Activated CD4-positive, alpha-beta T cell treated with anti-CD3 and anti-CD28 coated beads, Interleukin-2, amount 10 ng/mL, durations not matched to agents 7 days and 5 days (primary cell): ENCODE measurements at regions not wholly inside any gene's neighbourhood (a gene's known extent, or its start where the extent isn't known, plus 50 kb on each side); places are given as distances from the start of the nearest gene placed in this dataset.

Experiments
- CTCF ChIA-PET: fragments of 350-600 bp; sonication (Branson Sonifier 250); formaldehyde crosslinking; loops from one replicate; lab custom pipeline; 2021; ENCODE audit warnings: antibody characterized with exemption; lab: Charles Lee
- POLR2A ChIA-PET: fragments of 350-600 bp; sonication (Branson Sonifier 250); formaldehyde crosslinking; loops from one replicate; lab custom pipeline; 2021; ENCODE audit warnings: antibody characterized with exemption; lab: Charles Lee
- DNase-seq: peaks from one replicate; pipeline ENCODE4 v3.0.0-alpha.2; 2020
- H3K27ac Mint-ChIP-seq: one replicate; pipeline ENCODE4 v1.8.0; 2021; ENCODE audit warnings: mild to moderate bottlenecking, moderate library complexity, mixed read lengths
- H3K27me3 Mint-ChIP-seq: one replicate; pipeline ENCODE4 v1.8.0; 2021; ENCODE audit warnings: mixed read lengths
- H3K36me3 Mint-ChIP-seq: one replicate; pipeline ENCODE4 v1.8.0; 2021; ENCODE audit warnings: low read depth, mixed read lengths
- H3K4me1 Mint-ChIP-seq: one replicate; pipeline ENCODE4 v1.8.0; 2021; ENCODE audit warnings: mixed read lengths
- H3K4me3 Mint-ChIP-seq: one replicate; pipeline ENCODE4 v1.8.0; 2021; ENCODE audit warnings: mild to moderate bottlenecking, moderate library complexity, mixed read lengths
- H3K9me3 Mint-ChIP-seq: one replicate; pipeline ENCODE4 v1.8.0; 2021; ENCODE audit warnings: mixed read lengths

DNA sequence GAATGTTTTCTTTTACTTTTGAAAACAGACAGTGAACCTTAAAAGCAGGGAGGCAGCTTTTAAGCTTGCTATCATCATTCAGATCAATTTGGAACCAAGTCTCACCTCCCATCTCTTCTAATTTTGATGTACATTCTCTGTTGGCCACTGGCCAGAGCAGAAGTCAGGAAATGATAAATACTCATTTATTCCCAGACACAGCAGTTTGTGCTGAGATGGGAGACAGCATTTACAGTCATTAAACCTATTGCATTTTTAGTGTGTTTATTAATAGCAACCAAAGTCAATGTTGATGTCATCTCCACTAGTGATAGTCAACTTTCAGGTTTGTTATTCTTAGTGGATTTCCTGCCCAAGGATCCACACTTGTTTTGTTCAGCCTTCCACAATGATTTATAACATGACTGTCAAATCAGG is 320.0 kb upstream of the ATP2B1 start:
- Mint-ChIP-seq H3K9me3 (no peaks in the 10 kb centered on the region), H3K4me3 (no peak overlapping the region), H3K27ac (no peak overlapping the region), H3K36me3 (no peaks in the 10 kb centered on the region), H3K4me1 (peaks cover 9% of the 10 kb centered on the region), H3K27me3 (no peaks in the 10 kb centered on the region)
- ChIA-PET CTCF (no interaction called here), POLR2A (interaction anchor here (0.6 kb wide), 1 partner anchor 48 kb away, joined by 4 read pairs; no protein-coding TSS in a partner anchor)
- DNase-seq, result no peak

- Mint-ChIP-seq H3K36me3 (no peaks in the 10 kb centered on the region), H3K4me1 (peaks cover 9% of the 10 kb centered on the region), H3K4me3 (no peak overlapping the region), H3K9me3 (no peaks in the 10 kb centered on the region), H3K27ac (no peak overlapping the region), H3K27me3 (no peaks in the 10 kb centered on the region)
- ChIA-PET POLR2A (no interaction called here), CTCF (no interaction called here)
- no peak for DNase-seq
Measured at GRCh38 chr12:90027889-90028634, 319.4 kb upstream of the ATP2B1 start.

- no peak overlapping the region for H3K4me3 Mint-ChIP-seq
- H3K27ac Mint-ChIP-seq, result no peak overlapping the region
- CTCF ChIA-PET, result no interaction called here
- POLR2A ChIA-PET, result no interaction called here
- H3K9me3 Mint-ChIP-seq, result no peaks in the 10 kb centered on the region
- H3K36me3 Mint-ChIP-seq, result no peaks in the 10 kb centered on the region
- no peaks in the 10 kb centered on the region for H3K27me3 Mint-ChIP-seq
- DNase-seq, result no peak
- H3K4me1 Mint-ChIP-seq, result peaks cover 9% of the 10 kb centered on the region
Measured at GRCh38 chr12:90027041-90027440, 318.4 kb upstream of the ATP2B1 start.

GRCh38 chr12:90026516-90026915 is 317.9 kb upstream of the ATP2B1 start:
- ChIA-PET CTCF (no interaction called here), POLR2A (no interaction called here)
- H3K27ac Mint-ChIP-seq, result no peak overlapping the region
- no peaks in the 10 kb centered on the region for H3K27me3 Mint-ChIP-seq
- H3K4me1 Mint-ChIP-seq, result peaks cover 9% of the 10 kb centered on the region
- no peak overlapping the region for H3K4me3 Mint-ChIP-seq
- H3K36me3 Mint-ChIP-seq, result no peaks in the 10 kb centered on the region
- no peak for DNase-seq
- no peaks in the 10 kb centered on the region for H3K9me3 Mint-ChIP-seq

DNA sequence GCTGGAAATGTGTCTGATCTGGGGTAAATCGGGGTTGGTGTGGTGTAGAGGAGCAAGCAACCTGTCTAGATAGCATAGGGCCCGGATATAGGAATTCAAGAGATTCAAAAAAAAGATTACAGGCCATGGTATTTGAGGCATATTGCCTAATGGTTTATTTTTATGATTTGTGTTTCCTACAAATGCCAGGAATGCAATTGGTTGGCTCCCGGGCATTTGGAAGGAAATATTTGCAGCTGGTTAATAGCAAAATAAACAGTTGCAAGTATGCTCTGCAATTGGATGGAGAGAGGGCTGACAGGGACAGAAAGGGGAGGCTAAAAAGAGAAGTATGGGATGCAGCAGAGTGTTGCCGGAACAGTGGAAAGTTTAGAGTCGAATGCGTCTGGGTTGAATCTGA is 315.6 kb upstream of the ATP2B1 start:
- Mint-ChIP-seq H3K36me3 (no peaks in the 10 kb centered on the region), H3K9me3 (no peaks in the 10 kb centered on the region), H3K27ac (no peak overlapping the region), H3K27me3 (no peaks in the 10 kb centered on the region), H3K4me1 (peaks cover 9% of the 10 kb centered on the region), H3K4me3 (no peak overlapping the region)
- no peak for DNase-seq
- POLR2A ChIA-PET, result no interaction called here
- CTCF ChIA-PET, result interaction anchor here (0.6 to 1.2 kb wide), 2 partner anchors 11 to 36 kb away, joined by 3 read pairs; no protein-coding TSS in a partner anchor

GRCh38 chr12:90023207-90023900 is 314.7 kb upstream of the ATP2B1 start:
- Mint-ChIP-seq H3K9me3 (no peaks in the 10 kb centered on the region), H3K36me3 (no peaks in the 10 kb centered on the region), H3K27me3 (no peaks in the 10 kb centered on the region), H3K27ac (no peak overlapping the region), H3K4me3 (no peak overlapping the region), H3K4me1 (peaks cover 4% of the 10 kb centered on the region)
- ChIA-PET CTCF (interaction anchor here (0.6 to 1.2 kb wide), 2 partner anchors 10 to 37 kb away, joined by 3 read pairs; no protein-coding TSS in a partner anchor), POLR2A (no interaction called here)
- DNase-seq, result no peak

DNA sequence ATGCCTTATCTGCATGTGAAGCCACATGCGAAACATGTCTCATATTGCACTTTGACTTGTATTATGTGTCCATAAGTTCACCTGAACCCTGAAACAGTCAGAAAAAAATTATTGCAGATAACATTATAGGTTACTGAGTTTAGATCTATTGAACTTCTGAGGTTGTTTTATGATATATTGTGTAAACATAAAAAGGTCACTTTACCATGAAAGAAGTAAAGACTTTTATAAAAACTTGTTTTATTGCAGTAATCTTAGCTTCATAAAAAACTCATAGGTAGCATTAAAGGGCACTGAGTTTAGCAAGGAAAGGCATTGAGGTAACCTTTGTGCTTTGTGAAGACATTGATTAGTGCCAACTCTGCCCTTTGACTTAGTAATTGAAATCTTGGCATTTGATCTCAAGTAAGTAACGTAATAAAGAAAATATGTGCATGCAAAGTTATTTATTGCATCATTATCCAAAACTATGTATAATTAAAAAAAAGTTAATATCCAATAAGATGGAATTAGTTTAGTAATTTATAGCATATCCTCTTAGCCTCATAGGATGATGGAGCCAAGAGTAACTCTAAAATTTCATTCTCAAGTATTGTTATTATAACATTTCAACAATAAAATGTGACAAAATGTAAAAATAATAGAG is 313.3 kb upstream of the ATP2B1 start:
- Mint-ChIP-seq H3K27me3 (no peaks in the 10 kb centered on the region), H3K36me3 (no peaks in the 10 kb centered on the region), H3K4me3 (no peak overlapping the region), H3K27ac (no peak overlapping the region), H3K4me1 (no peaks in the 10 kb centered on the region), H3K9me3 (no peaks in the 10 kb centered on the region)
- no peak for DNase-seq
- CTCF ChIA-PET, result no interaction called here
- POLR2A ChIA-PET, result no interaction called here

DNA sequence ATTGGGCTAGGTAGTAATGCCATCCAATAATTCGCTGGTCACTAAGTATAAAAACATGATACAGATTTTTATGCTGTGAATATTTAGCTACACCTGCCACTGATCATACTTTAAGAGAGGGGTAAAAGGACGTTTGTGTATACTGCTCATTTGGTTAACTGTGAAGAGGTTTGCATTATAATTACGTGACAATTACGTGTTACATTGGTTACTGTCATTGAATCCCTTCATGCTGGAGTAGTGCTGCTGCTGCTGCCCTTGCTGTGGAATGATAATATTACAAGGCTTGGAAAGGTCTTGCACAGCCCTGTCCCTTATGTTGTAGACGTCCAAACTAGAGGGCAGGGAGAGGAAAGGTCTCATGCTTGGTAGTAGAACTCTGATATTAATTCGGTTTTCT is 312.2 kb upstream of the ATP2B1 start:
- no peaks in the 10 kb centered on the region for H3K9me3 Mint-ChIP-seq

GRCh38 chr12:90020436-90020835 is 311.8 kb upstream of the ATP2B1 start:
- ChIA-PET POLR2A (interaction anchor here (0.6 kb wide), 1 partner anchor 40 kb away, joined by 3 read pairs; no protein-coding TSS in a partner anchor), CTCF (interaction anchor here (1.4 kb wide), 1 partner anchor 222 kb away, joined by 3 read pairs; no protein-coding TSS in a partner anchor)
- DNase-seq, result no peak
- Mint-ChIP-seq H3K27me3 (no peaks in the 10 kb centered on the region), H3K4me3 (no peak overlapping the region), H3K27ac (no peak overlapping the region), H3K36me3 (no peaks in the 10 kb centered on the region), H3K4me1 (no peaks in the 10 kb centered on the region), H3K9me3 (no peaks in the 10 kb centered on the region)

More for the DNA sequence above, 312.2 kb upstream of the ATP2B1 start:
- H3K27me3 Mint-ChIP-seq, result no peaks in the 10 kb centered on the region
- CTCF ChIA-PET, result interaction anchor here (1.4 kb wide), 1 partner anchor 223 kb away, joined by 3 read pairs; no protein-coding TSS in a partner anchor
- H3K4me3 Mint-ChIP-seq, result no peak overlapping the region
- H3K4me1 Mint-ChIP-seq, result no peaks in the 10 kb centered on the region
- POLR2A ChIA-PET, result no interaction called here
- no peaks in the 10 kb centered on the region for H3K36me3 Mint-ChIP-seq
- DNase-seq, result no peak
- no peak overlapping the region for H3K27ac Mint-ChIP-seq

- Mint-ChIP-seq H3K36me3 (no peaks in the 10 kb centered on the region), H3K4me1 (no peaks in the 10 kb centered on the region), H3K27me3 (no peaks in the 10 kb centered on the region)
Measured at GRCh38 chr12:90020014-90020413, 311.4 kb upstream of the ATP2B1 start.

GRCh38 chr12:90017316-90017715 is 308.7 kb upstream of the ATP2B1 start:
- Mint-ChIP-seq H3K4me1 (no peaks in the 10 kb centered on the region), H3K27ac (no peak overlapping the region), H3K9me3 (no peaks in the 10 kb centered on the region)

More at GRCh38 chr12:90020014-90020413, 311.4 kb upstream of the ATP2B1 start:
- POLR2A ChIA-PET, result interaction anchor here (0.6 kb wide), 1 partner anchor 40 kb away, joined by 3 read pairs; no protein-coding TSS in a partner anchor
- no peak overlapping the region for H3K4me3 Mint-ChIP-seq
- H3K9me3 Mint-ChIP-seq, result no peaks in the 10 kb centered on the region
- no peak overlapping the region for H3K27ac Mint-ChIP-seq
- DNase-seq, result no peak
- CTCF ChIA-PET, result interaction anchor here (1.4 kb wide), 1 partner anchor 222 kb away, joined by 3 read pairs; no protein-coding TSS in a partner anchor

GRCh38 chr12:90015228-90015627 is 306.6 kb upstream of the ATP2B1 start:
- H3K27me3 Mint-ChIP-seq, result no peaks in the 10 kb centered on the region
- H3K27ac Mint-ChIP-seq, result no peak overlapping the region
- ChIA-PET CTCF (interaction anchor here (0.9 kb wide), 1 partner anchor 378 kb away, joined by 3 read pairs; no protein-coding TSS in a partner anchor), POLR2A (no interaction called here)
- no peaks in the 10 kb centered on the region for H3K36me3 Mint-ChIP-seq
- no peak for DNase-seq
- H3K4me1 Mint-ChIP-seq, result no peaks in the 10 kb centered on the region
- H3K4me3 Mint-ChIP-seq, result no peak overlapping the region
- H3K9me3 Mint-ChIP-seq, result no peaks in the 10 kb centered on the region

More at GRCh38 chr12:90017316-90017715, 308.7 kb upstream of the ATP2B1 start:
- no peak for DNase-seq
- Mint-ChIP-seq H3K27me3 (no peaks in the 10 kb centered on the region), H3K4me3 (no peak overlapping the region), H3K36me3 (no peaks in the 10 kb centered on the region)
- ChIA-PET CTCF (no interaction called here), POLR2A (no interaction called here)
